C4-2B (cell line): ENCODE measurements at regions not wholly inside any gene's neighbourhood (a gene's known extent, or its start where the extent isn't known, plus 50 kb on each side); places are given as distances from the start of the nearest gene placed in this dataset.

Source experiments
- H3K27ac ChIP-seq: fragments of 450-650 bp; 2 replicates; pipeline ENCODE4 v1.5.1; 2017
- ZFX ChIP-seq: fragments of 450-650 bp; IDR thresholded peaks from 2 replicates; pipeline ENCODE4 v1.6.1; 2017
- TF ChIP-seq, protein P1 (sequence below): fragments of 450-650 bp; conservative IDR thresholded peaks from 2 replicates; pipeline ENCODE4 v1.5.1; 2017; ENCODE audit warnings: mild to moderate bottlenecking

DNA sequence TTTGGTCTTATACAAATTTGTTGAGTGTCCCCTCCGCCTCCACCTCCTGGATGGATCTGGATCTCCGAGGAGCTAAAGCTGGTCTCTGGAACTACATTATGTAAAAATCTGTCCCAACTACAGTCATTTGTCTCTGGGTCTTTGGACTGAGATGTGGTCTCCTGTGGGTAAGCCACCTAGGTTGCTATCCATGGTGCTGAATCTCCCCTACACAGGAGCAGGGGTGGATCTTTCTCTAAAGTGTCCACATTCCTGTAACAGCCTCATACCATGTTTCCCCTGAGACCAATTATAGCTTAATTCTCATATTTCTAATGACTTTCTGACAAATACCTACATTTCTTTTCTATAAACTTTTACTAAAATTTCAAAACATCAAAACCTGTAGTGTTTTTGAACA is 625.8 kb downstream of the TAFA4 start:
- H3K27ac ChIP-seq: no peak overlapping the region
- no peak for TF ChIP-seq ZFX
- TF ChIP-seq, protein P1, sequence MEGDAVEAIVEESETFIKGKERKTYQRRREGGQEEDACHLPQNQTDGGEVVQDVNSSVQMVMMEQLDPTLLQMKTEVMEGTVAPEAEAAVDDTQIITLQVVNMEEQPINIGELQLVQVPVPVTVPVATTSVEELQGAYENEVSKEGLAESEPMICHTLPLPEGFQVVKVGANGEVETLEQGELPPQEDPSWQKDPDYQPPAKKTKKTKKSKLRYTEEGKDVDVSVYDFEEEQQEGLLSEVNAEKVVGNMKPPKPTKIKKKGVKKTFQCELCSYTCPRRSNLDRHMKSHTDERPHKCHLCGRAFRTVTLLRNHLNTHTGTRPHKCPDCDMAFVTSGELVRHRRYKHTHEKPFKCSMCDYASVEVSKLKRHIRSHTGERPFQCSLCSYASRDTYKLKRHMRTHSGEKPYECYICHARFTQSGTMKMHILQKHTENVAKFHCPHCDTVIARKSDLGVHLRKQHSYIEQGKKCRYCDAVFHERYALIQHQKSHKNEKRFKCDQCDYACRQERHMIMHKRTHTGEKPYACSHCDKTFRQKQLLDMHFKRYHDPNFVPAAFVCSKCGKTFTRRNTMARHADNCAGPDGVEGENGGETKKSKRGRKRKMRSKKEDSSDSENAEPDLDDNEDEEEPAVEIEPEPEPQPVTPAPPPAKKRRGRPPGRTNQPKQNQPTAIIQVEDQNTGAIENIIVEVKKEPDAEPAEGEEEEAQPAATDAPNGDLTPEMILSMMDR: no peak

DNA sequence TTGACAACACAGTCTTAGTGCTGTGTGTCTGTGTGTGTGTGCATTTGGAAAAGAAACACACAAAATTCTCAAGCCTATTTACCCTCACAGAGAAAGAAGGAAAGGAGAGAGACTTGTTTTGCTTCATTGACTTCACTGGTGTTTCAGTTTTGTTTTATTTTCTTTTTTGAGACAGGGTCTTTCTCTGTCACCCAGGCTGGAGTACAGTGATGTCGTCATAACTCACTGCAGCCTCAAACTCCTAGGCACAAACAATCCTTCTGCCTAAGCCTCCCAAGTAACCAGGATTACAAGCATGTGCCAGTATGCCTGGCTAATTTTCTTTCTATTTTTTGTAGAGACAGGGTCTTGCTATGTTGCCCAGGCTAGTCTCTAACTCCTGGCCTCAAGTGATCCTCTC is 636.9 kb downstream of the TAFA4 start:
- no peak overlapping the region for H3K27ac ChIP-seq
- TF ChIP-seq ZFX: no peak
- TF ChIP-seq, protein P1: no peak

DNA sequence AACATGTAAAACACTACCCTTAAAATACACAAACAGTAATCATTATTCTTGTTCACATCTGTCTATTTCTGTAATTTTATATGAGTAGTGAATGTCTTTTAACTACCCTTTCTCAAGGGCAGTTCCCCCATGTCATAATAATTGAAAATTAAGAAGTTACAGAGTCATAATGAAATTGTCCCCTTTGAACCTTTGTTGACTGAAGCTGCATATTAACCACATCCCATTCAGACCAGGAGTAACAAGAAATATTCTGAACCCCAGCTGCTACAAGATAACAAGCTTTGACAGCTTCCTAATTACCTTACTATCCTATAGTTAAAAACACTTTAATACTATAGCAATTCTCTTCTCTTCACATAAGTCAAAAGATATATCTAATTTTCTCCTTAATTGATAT is 635.9 kb upstream of the SUCLG2 start:
- no peak overlapping the region for H3K27ac ChIP-seq
- no peak for TF ChIP-seq ZFX

DNA sequence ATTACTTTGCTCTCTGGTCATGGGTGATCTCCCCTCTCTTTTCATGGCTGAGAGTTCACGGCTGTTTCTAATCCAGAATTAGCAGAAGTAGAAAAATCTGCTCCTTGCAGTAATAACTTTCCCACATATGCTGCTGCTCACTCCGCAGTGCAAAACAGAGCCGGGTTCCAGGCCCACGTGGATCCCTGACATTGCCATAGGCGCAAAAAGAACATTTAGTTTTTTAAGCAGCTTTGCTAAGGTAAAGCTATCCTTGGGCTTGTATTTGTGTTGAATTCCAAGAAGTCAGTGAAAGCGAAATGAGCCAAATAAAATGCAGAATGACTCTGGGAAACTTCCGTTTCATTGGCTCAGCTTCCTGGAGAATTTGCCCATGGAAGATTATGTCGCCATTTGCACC is 633.7 kb upstream of the SUCLG2 start:
- no peak overlapping the region for H3K27ac ChIP-seq
- TF ChIP-seq, protein P1: no peak
- no peak for TF ChIP-seq ZFX

DNA sequence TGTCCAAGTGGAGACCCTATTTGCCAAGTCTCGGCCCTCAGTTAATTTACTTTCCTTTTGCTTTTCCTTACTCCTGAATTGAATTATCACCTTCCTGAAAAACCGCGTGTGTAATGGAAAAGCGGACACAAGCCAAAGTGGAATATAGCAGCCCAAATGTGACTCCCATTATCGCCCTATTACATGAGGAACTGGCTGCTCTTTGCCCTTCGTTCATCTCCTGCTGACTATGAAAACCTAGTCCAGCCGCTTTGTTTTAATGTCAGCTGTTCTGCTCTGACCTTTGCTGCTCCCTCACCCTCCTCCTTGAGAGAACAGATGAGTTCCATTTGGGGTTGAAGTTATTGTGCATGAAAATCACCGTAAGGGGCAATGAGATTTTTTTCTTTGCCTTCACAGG is 632.7 kb upstream of the SUCLG2 start:
- no peak overlapping the region for H3K27ac ChIP-seq
- TF ChIP-seq, protein P1: no peak
- no peak for TF ChIP-seq ZFX

DNA sequence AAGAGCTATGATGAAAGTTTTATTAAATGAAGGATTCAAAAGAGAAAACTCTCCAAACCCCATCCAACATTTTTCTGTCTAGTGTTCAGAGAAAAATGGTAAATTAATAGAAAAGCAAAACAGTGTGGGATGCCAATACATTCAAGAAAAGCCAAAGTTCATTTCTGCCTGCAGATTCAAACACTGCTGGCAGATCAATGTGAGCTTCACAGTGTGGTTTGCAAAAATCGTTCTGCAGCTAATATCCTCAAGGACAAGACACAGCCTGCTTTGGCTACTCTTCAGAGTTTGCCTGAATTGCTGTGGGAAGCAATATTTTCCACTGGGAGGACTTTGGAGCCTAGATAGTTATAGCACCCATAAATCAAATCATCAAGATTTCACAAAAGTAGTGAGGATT is 619.9 kb upstream of the SUCLG2 start:
- TF ChIP-seq ZFX: no peak
- TF ChIP-seq, protein P1: no peak
- H3K27ac ChIP-seq: no peak overlapping the region

DNA sequence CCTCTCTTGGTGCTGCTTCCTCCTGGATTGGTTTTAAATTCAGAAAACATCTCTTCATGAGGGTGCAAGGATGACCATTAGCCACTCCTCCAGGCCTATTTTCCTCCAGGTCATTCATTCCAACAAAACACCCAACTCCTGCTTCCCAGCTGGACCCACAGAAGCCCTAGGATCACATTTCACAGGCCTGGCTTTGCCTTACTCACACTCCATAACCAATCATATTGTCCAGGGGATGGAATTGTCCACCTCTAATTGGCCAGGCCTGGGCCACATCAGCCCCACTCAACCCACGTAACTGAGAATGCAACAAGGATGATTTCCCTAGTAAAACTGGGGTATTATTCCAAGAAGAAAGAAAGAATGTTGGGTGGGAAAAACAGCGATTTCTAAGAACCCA is 616.7 kb upstream of the SUCLG2 start:
- no peak for TF ChIP-seq ZFX
- TF ChIP-seq, protein P1: no peak
- H3K27ac ChIP-seq: no peak overlapping the region

DNA sequence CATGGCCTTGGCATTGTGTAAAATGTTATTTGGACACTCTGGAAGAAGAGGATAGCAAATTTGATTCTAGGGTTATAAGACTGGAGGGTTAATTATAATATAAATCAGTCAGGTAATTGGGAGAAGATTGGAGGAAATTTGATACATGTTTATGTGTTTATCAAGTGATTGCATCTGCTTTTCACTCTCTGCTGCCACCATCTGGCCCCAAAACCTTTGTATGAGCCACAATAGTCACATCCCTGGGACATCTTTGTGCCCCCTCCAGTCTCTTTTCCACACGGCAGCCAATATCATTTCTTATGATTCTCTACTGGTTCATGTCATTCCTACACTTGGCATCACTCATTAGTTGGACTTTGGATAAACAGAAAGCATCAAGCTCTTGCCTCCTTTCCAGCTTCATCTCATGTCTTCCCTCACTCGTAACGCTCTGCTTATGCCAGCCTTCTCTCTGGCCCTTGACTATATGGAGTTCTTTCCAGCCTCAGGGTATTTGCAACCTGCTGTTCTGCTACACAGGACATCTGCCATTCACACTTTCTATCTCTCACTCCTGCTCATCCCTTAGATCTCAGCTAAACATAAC is 602.3 kb upstream of the SUCLG2 start:
- TF ChIP-seq ZFX: no peak
- TF ChIP-seq, protein P1: peak; percentile 67
- H3K27ac ChIP-seq: no peak overlapping the region
